ENCODE measurements at regions not wholly inside any gene's neighbourhood (a gene's known extent, or its start where the extent isn't known, plus 50 kb on each side); places are given as distances from the start of the nearest gene placed in this dataset.

- no peak for TF ChIP-seq TAF1 (IDR thresholded peaks at IDR 0.05; ENCODE audit: borderline replicate concordance, insufficient read depth, low read length)
Observed at GRCh38 chr18:56139792-56140254, 498.6 kb downstream of the TXNL1 start.

DNA sequence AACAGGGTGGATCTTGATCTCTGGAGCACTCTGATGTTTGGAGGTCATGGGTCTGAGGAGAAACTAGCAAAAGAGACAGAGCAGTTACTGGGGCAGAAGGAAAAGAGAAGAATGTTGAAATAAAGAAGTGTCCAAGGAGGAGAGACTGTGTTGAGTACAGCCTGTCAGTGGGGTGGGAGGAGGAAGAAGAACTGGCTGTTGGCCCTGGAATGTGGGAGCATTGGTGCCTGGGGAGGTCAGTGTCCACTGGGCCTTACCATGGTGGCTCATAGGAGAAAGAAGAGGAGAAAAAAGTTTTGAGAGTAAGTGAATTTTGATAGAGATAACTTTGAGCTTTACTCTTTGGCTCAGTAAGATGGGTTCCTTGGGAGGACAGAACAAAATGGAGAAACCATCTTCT, 499.0 kb downstream of the TXNL1 start:
- TF ChIP-seq, protein P1, sequence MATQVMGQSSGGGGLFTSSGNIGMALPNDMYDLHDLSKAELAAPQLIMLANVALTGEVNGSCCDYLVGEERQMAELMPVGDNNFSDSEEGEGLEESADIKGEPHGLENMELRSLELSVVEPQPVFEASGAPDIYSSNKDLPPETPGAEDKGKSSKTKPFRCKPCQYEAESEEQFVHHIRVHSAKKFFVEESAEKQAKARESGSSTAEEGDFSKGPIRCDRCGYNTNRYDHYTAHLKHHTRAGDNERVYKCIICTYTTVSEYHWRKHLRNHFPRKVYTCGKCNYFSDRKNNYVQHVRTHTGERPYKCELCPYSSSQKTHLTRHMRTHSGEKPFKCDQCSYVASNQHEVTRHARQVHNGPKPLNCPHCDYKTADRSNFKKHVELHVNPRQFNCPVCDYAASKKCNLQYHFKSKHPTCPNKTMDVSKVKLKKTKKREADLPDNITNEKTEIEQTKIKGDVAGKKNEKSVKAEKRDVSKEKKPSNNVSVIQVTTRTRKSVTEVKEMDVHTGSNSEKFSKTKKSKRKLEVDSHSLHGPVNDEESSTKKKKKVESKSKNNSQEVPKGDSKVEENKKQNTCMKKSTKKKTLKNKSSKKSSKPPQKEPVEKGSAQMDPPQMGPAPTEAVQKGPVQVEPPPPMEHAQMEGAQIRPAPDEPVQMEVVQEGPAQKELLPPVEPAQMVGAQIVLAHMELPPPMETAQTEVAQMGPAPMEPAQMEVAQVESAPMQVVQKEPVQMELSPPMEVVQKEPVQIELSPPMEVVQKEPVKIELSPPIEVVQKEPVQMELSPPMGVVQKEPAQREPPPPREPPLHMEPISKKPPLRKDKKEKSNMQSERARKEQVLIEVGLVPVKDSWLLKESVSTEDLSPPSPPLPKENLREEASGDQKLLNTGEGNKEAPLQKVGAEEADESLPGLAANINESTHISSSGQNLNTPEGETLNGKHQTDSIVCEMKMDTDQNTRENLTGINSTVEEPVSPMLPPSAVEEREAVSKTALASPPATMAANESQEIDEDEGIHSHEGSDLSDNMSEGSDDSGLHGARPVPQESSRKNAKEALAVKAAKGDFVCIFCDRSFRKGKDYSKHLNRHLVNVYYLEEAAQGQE (IDR thresholded peaks at IDR 0.05; ENCODE audit: insufficient read depth in 1 of 2, low read depth in 2 of 2, low read length in 2 of 2): no peak
- no peak for TF ChIP-seq POLR2AphosphoS5 (IDR thresholded peaks at IDR 0.05; ENCODE audit: low read depth, low read length)
- no peak for TF ChIP-seq SIN3A (IDR thresholded peaks at IDR 0.05; ENCODE audit: borderline replicate concordance, insufficient read depth, low read length)
- no peak for TF ChIP-seq FOXP2 (optimal IDR thresholded peaks at IDR 0.05; ENCODE audit: borderline replicate concordance, extremely low read depth, extremely low read length, insufficient read depth)

DNA sequence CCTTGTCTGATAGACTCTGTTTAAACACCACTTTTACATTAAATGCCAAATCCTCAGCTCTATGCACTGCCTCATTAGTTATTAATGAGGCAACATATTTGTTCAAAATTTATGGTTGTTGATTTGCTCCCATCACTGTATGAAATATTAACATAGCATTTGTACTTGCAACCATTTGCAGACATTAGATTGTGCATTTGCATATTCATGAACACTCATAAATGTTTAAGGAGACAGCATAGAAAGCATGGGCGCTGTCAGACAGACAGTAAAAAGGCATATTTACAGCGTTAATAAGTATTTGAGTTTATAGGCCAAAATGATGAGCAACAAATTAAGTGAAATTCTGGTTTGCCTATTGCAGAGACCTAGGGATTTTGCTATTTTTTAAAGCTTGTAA, 502.3 kb downstream of the TXNL1 start:
- TF ChIP-seq, protein P1 (IDR thresholded peaks at IDR 0.05; ENCODE audit: insufficient read depth in 1 of 2, low read depth in 2 of 2, low read length in 2 of 2): no peak
- TF ChIP-seq TAF1 (IDR thresholded peaks at IDR 0.05; ENCODE audit: borderline replicate concordance, insufficient read depth, low read length): no peak
- no peak for TF ChIP-seq SIN3A (IDR thresholded peaks at IDR 0.05; ENCODE audit: borderline replicate concordance, insufficient read depth, low read length)
- TF ChIP-seq POLR2AphosphoS5 (IDR thresholded peaks at IDR 0.05; ENCODE audit: low read depth, low read length): no peak
- TF ChIP-seq FOXP2 (optimal IDR thresholded peaks at IDR 0.05; ENCODE audit: borderline replicate concordance, extremely low read depth, extremely low read length, insufficient read depth): no peak

- no peak for TF ChIP-seq SIN3A (IDR thresholded peaks at IDR 0.05; ENCODE audit: borderline replicate concordance, insufficient read depth, low read length)
- no peak for TF ChIP-seq POLR2AphosphoS5 (IDR thresholded peaks at IDR 0.05; ENCODE audit: low read depth, low read length)
- no peak for TF ChIP-seq FOXP2 (optimal IDR thresholded peaks at IDR 0.05; ENCODE audit: borderline replicate concordance, extremely low read depth, extremely low read length, insufficient read depth)
- TF ChIP-seq, protein P1 (IDR thresholded peaks at IDR 0.05; ENCODE audit: insufficient read depth in 1 of 2, low read depth in 2 of 2, low read length in 2 of 2): no peak
Observed at GRCh38 chr18:56130481-56130880, 507.9 kb downstream of the TXNL1 start.

- TF ChIP-seq FOXP2 (optimal IDR thresholded peaks at IDR 0.05; ENCODE audit: borderline replicate concordance, extremely low read depth, extremely low read length, insufficient read depth): no peak
- TF ChIP-seq TAF1 (IDR thresholded peaks at IDR 0.05; ENCODE audit: borderline replicate concordance, insufficient read depth, low read length): no peak
- TF ChIP-seq, protein P1 (IDR thresholded peaks at IDR 0.05; ENCODE audit: insufficient read depth in 1 of 2, low read depth in 2 of 2, low read length in 2 of 2): no peak
- no peak for TF ChIP-seq POLR2AphosphoS5 (IDR thresholded peaks at IDR 0.05; ENCODE audit: low read depth, low read length)
- no peak for TF ChIP-seq SIN3A (IDR thresholded peaks at IDR 0.05; ENCODE audit: borderline replicate concordance, insufficient read depth, low read length)
Observed at GRCh38 chr18:56128153-56128791, 510.1 kb downstream of the TXNL1 start.

Data from PFSK-1 (cell line).